Sciatic nerve (tissue), 2 donors: ENCODE measurements at regions not wholly inside any gene's neighbourhood (a gene's known extent, or its start where the extent isn't known, plus 50 kb on each side); places are given as distances from the start of the nearest gene placed in this dataset.

Experiments
- ATAC-seq: fragments of 200-7000 bp; cut with Tn5 transposase; one replicate; pipeline ENCODE4 v1.9.1; 2020; ENCODE audit warnings: mild to moderate bottlenecking, moderate library complexity
- DNase-seq: peaks from one replicate; pipeline ENCODE4 v3.0.0-alpha.2; 2020; ENCODE audit warnings: low spot score
- intact Hi-C: fragments of 100-400 bp; cut with DNase I; formaldehyde crosslinking; loops from one replicate; pipeline ENCODE4 v1.14.2; 2022
- donor health status: DM: no; HTN: no; CAD: no.
- donor health status: DM: no; HTN: no; CAD: no.

DNA sequence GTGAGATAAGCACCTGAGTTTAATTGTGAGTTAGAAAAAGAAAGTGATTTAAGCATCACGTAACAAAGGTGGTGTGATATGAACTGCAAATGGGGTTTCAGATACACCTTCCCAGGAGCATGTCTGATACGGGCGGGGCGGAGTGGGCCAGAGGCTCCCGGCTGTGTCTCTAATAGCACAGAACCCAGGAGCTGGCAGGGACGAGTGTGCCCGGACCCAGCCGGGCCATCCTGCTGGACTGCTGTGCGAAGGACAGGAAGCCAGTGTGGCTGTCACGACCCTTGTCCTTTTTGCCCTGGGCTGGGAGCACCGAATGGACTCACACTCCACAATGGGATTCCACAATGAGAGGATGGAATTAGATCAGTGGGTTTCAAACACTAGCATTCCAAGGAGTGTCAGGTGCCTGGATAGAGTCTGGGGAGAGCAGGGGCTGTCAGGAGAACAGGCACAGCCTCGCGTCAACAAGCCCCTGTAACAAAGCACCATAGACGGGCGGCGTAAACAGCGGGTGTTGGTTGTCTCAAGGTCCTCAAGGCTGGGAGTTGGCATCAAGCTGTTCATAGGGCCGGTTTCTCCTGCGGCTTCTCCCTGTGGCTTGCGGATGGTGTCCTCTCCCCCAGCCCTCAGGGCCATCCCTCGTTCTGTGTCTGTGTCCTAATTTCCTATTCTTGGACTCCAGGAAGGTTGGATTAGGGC is 242.6 kb upstream of the PITRM1 start:
- DNase-seq (peak; percentile 42), ATAC-seq (no peak)
- intact Hi-C loops: no loop called here

- ATAC-seq (no peak), DNase-seq (no peak)
- intact Hi-C loops: no loop called here
Measured at GRCh38 chr10:3414667-3415023, 242.1 kb upstream of the PITRM1 start.

- DNase-seq (peak; percentile 42), ATAC-seq (no peak)
- intact Hi-C loops: no loop called here
Measured at GRCh38 chr10:3413937-3414666, 241.5 kb upstream of the PITRM1 start.

- ATAC-seq: no peak
- intact Hi-C loops: no loop called here
- DNase-seq: peak; percentile 49
Measured at GRCh38 chr10:3412646-3413045, 240.1 kb upstream of the PITRM1 start.

- intact Hi-C loops: no loop called here
- no peak for ATAC-seq
- no peak for DNase-seq
Measured at GRCh38 chr10:3412071-3412582, 239.5 kb upstream of the PITRM1 start.

GRCh38 chr10:3411044-3411443 is 238.5 kb upstream of the PITRM1 start:
- intact Hi-C loops: no loop called here
- peak; percentile 44 for ATAC-seq

GRCh38 chr10:3409928-3410327 is 237.3 kb upstream of the PITRM1 start:
- no peak for ATAC-seq
- DNase-seq: no peak
- intact Hi-C loops: no loop called here

More at GRCh38 chr10:3411044-3411443, 238.5 kb upstream of the PITRM1 start:
- DNase-seq: no peak

DNA sequence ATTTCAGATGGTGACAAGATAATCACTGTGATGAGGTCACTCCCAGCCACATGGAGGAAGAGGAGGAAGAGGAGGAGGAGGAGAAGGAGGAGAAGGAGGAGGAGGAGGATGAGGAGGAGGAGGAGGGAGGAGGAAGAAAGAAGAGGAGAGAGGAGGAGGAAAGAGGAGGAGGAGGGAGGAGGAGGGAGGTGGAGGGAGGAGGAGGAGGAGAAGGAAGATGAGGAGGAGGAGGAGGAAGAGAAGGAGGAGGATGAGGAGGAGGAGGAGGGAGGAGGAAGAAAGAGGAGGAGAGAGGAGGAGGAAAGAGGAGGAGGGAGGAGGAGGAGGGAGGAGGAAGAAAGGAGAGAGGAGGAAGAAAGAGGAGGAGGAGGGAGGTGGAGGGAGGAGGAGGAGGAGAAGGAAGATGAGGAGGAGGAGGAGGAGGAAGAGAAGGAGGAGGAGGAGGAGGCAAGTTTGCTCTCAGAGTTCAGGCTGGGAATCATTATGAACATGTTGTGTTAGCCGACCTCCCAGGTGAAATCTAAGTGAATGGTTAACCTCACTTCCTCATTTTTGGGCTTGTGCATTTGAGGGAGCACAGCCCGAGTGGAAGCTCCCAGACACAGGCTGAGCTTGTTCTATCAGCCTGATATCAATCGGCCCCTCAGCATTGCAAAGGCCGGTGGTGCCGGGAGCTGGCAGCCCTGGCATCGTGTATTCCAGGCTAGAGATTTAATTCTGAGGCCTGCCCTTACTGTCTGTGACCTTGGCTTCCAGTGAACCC is 236.2 kb upstream of the PITRM1 start:
- ATAC-seq (no peak), DNase-seq (no peak)
- intact Hi-C loops: no loop called here

DNA sequence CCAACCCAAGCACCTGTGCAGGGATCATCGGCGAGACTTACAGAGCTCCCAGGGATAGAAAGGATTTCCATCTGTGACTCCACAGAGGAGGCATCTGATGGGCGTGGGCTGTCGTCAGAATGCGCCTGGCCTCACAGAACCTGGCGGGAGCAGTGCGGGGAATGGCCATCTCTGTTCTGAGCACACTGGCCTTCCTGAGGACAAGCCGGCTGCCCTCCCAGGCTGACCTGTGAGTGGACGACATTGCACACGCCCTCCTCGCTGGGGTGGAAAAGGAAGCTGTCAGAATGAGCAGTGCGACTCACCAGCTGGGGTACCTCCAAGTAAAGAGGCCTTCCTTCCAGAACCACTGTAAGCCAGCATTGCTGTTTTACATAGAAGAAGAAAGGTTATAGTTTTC is 234.6 kb upstream of the PITRM1 start:
- DNase-seq (peak; percentile 47), ATAC-seq (no peak)
- intact Hi-C loops: no loop called here

- intact Hi-C loops: no loop called here
- peak; percentile 45 for DNase-seq
- ATAC-seq: no peak
Measured at GRCh38 chr10:3406556-3406955, 234.0 kb upstream of the PITRM1 start.

GRCh38 chr10:3404381-3404780 is 231.8 kb upstream of the PITRM1 start:
- no peak for ATAC-seq
- peak; percentile 46 for DNase-seq
- intact Hi-C loops: no loop called here

GRCh38 chr10:3402187-3402751 is 229.7 kb upstream of the PITRM1 start:
- DNase-seq (no peak), ATAC-seq (no peak)
- intact Hi-C loops: no loop called here

DNA sequence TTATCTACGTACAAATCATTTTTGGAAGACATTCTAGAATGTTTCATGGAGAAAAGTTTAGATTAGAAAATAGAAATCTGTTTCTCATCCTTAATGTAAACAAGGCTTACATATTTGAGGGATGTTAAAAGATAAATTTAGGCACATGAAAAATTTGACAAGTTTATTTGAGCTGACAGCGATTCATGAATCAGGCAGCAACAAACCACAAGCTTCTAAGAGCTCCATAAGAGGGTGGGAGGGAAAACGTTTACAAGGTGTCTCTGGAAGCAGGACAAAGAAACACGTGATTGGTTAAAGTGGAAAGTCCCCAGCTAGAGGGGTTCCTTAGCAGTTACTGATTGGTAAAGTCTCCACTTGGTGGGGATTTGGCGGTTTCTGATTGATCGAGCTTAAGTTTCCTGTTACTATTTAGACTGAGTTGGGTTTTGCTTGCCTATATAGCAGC is 228.9 kb upstream of the PITRM1 start:
- ATAC-seq: no peak
- no peak for DNase-seq
- intact Hi-C loops: no loop called here

GRCh38 chr10:3400348-3400747 is 227.8 kb upstream of the PITRM1 start:
- ATAC-seq (peak; percentile 59), DNase-seq (peak; percentile 50)
- intact Hi-C loops: no loop called here

GRCh38 chr10:3399756-3400155 is 227.2 kb upstream of the PITRM1 start:
- ATAC-seq (no peak), DNase-seq (no peak)
- intact Hi-C loops: no loop called here

DNA sequence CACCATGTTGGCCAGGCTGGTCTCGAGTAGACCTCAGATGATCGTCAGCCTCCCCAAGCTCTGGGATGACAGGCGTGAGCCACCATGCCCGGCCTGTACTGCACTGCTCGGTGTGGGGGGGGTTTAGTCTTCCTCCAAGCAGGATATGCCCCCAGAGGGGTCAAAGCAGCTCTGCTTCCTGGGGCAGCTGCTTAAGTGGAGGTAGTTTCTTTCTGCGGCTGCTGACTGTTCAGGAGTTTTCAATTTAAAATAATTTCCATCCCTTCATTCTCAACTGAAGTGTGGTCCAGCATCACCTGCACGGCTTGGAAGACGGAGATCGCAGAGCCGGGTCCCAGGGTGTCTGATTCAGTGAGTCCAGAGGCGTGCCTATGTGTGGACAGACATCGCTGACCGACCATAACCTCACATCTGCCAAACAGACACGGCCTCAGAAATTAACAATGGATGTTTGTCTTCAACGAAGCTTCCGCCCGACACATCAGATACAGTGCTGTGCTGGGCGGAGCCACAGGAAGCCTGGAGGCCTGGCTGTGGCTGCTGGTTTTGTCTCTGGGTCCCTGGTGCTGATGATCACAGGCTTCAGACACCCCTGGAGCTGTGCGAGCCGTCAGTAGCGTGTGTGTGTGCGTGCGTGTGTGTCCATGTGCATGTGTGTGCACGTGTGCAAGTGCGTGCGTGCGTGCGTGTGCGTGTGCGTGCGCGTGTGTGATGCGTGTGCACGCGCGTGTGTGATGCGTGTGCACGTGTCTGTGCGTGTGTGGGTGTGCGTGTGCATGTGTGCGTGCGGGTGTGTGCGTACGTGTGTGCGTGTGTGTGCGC is 226.5 kb upstream of the PITRM1 start:
- intact Hi-C loops: no loop called here
- ATAC-seq: peak; percentile 93
- DNase-seq: peak; percentile 69

GRCh38 chr10:3397846-3398245 is 225.3 kb upstream of the PITRM1 start:
- peak; percentile 58 for DNase-seq
- no peak for ATAC-seq
- intact Hi-C loops: no loop called here

GRCh38 chr10:3397231-3397630 is 224.6 kb upstream of the PITRM1 start:
- no peak for ATAC-seq
- no peak for DNase-seq
- intact Hi-C loops: no loop called here

- intact Hi-C loops: no loop called here
- ATAC-seq: no peak
- DNase-seq: peak; percentile 45
Measured at GRCh38 chr10:3396116-3396515, 223.5 kb upstream of the PITRM1 start.
